Right lobe of liver (tissue), 6 donors: ENCODE measurements at regions not wholly inside any gene's neighbourhood (a gene's known extent, or its start where the extent isn't known, plus 50 kb on each side); places are given as distances from the start of the nearest gene placed in this dataset.

Experiments used
- ATAC-seq, 4 donors: fragments of 200-7000 bp; cut with Tn5 transposase; one replicate each; pipeline ENCODE4 v1.9.1; 2020; ENCODE audit warnings: mild to moderate bottlenecking in 4 of 4, moderate library complexity in 4 of 4
- DNase-seq, 3 donors: peaks; one replicate each; pipeline ENCODE4 v3.0.0-alpha.2; 2020
- H3K27ac ChIP-seq, 3 donors: fragments of 200-600 bp; one replicate each; pipeline ENCODE4 v1.8.0; 2022
- H3K27me3 ChIP-seq, 2 donors: fragments of 200-600 bp; one replicate each; pipeline ENCODE4 v1.8.0; 2022
- H3K36me3 ChIP-seq, 4 donors: fragments of 200-600 bp; sonication (generic) in 1 of 4; one replicate each; pipeline versions ENCODE4 v1.5.1 to v1.8.0; 2017 to 2022; ENCODE audit warnings: control low read depth in 1 of 4
- H3K4me1 ChIP-seq, 4 donors: fragments of 200-600 bp; sonication (generic) in 1 of 4; one replicate each; pipeline versions ENCODE4 v1.5.1 to v1.8.0; 2017 to 2022; ENCODE audit warnings: control low read depth in 1 of 4
- H3K4me3 ChIP-seq, 3 donors: fragments of 200-600 bp; one replicate each; pipeline ENCODE4 v1.8.0; 2022
- H3K9me3 ChIP-seq, 4 donors: fragments of 200-600 bp; sonication (generic) in 1 of 4; one replicate each; pipeline versions ENCODE4 v1.5.1 to v1.8.0; 2017 to 2022; ENCODE audit warnings: control low read depth in 1 of 4
- CTCF ChIP-seq, 4 donors: fragments of 200-600 bp in 3 of 4; fragments of 450-650 bp in 1 of 4; IDR thresholded peaks; one replicate each; pipeline versions ENCODE4 v1.5.1 to v1.8.0; 2016 to 2022; ENCODE audit warnings: antibody characterized with exemption in 4 of 4, mild to moderate bottlenecking in 2 of 4
- POLR2A ChIP-seq: fragments of 450-650 bp; IDR thresholded peaks from one replicate; pipeline ENCODE4 v1.6.1; 2017; ENCODE audit warnings: antibody characterized with exemption, mild to moderate bottlenecking
- WGBS: methylation state at CpG from one replicate; pipeline ENCODE4 v1.1.6; 2018; ENCODE audit warnings: low coverage, low lambda C conversion rate; ENCODE audit not compliant: insufficient coverage; ENCODE audit errors: missing lambda C conversion rate; 5-methylcytosine and 5-hydroxymethylcytosine counted together
- intact Hi-C, 2 donors: fragments of 100-400 bp; cut with DNase I; formaldehyde crosslinking; loops; one replicate each; pipeline versions ENCODE4 v1.11.2 to v1.14.1; 2022
- donor health status: DM: no; HTN: yes; CAD: no.
- donor health status: DM: no; HTN: no; CAD: no.
- donor health status: DM: no; HTN: no; CAD: no.
- donor health status: DM: no; HTN: yes; CAD: no.
- donor health status: DM: no; HTN: yes; CAD: no.

- WGBS = 50% methylated on average over 3 of the region's 3 CpGs
- ATAC-seq (no peak), DNase-seq (no peak)
- H3K9me3 ChIP-seq = no peaks in the 10 kb centered on the region
- no peaks in the 10 kb centered on the region for H3K27me3 ChIP-seq
- H3K4me1 ChIP-seq = no peaks in the 10 kb centered on the region
- no peak overlapping the region for H3K27ac ChIP-seq
- H3K36me3 ChIP-seq = no peaks in the 10 kb centered on the region
- TF ChIP-seq CTCF (IDR thresholded peaks at IDR 0.05) (no peak), POLR2A (no peak)
- intact Hi-C loops = no loop called here
- no peak overlapping the region for H3K4me3 ChIP-seq
These were observed 384.0 kb downstream of the TMA16 start for GRCh38 chr4:163878336-163879121.

DNA sequence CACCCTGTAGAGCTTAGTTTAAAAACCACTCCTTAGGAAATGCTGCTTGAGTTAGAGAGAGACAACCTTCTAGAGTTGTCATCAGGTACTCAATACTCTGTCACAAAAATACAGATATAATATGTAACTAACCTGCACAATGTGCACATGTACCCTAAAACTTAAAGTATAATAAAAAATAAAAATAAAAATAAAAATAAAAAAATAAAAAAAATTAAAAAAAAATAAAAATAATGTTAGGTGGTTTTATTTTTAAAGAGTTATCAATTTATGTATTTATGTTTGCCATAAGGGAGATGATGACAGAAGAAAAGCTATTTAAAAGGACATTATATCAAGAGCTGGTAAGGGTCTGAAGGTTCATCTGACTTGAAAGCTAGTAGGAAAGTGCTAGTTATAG is 397.9 kb downstream of the TMA16 start:
- H3K27me3 ChIP-seq = no peaks in the 10 kb centered on the region
- TF ChIP-seq CTCF (IDR thresholded peaks at IDR 0.05) (no peak), POLR2A (no peak)
- H3K36me3 ChIP-seq = no peaks in the 10 kb centered on the region
- no peak overlapping the region for H3K27ac ChIP-seq
- ATAC-seq (no peak), DNase-seq (no peak)
- intact Hi-C loops = no loop called here
- no peaks in the 10 kb centered on the region for H3K4me1 ChIP-seq
- H3K4me3 ChIP-seq = no peak overlapping the region
- no peaks in the 10 kb centered on the region for H3K9me3 ChIP-seq

- no peak for ATAC-seq
- H3K27me3 ChIP-seq = no peaks in the 10 kb centered on the region
- TF ChIP-seq CTCF (IDR thresholded peaks at IDR 0.05) = no peak
- no peak for DNase-seq
- H3K4me1 ChIP-seq = no peaks in the 10 kb centered on the region
- no peaks in the 10 kb centered on the region for H3K9me3 ChIP-seq
- H3K27ac ChIP-seq = no peak overlapping the region
- intact Hi-C loops = no loop called here
- WGBS = 35% methylated on average over 3 of the region's 3 CpGs
- H3K4me3 ChIP-seq = no peak overlapping the region
- no peaks in the 10 kb centered on the region for H3K36me3 ChIP-seq
These were observed 401.0 kb downstream of the TMA16 start for GRCh38 chr4:163895378-163896005.

DNA sequence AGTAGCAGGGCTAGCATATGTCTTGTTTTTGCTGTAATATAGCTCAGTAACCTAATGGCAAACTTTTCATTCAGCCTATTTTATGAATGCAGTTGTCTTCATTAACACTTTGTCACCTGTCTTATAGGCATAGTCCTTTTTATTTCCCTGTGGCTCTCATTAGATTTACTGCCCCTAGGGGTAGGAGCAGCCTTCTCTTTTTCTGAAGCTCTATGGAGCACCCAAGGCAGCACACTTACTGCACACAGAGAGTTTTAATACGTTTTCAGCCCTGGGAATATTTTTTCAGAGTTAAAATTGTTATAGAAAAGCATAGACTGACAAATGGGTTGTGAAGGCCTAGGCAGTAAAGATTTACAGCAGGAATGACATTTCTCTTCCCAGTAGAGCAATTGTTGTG is 406.8 kb downstream of the TMA16 start:
- DNase-seq (no peak), ATAC-seq (no peak)
- Histone ChIP-seq H3K27me3 (no peaks in the 10 kb centered on the region), H3K4me1 (no peaks in the 10 kb centered on the region), H3K36me3 (no peaks in the 10 kb centered on the region), H3K4me3 (no peak overlapping the region), H3K27ac (no peak overlapping the region), H3K9me3 (no peaks in the 10 kb centered on the region)
- WGBS = 5% methylated on average over 1 of the region's 1 CpG
- intact Hi-C loops = no loop called here
- TF ChIP-seq CTCF (IDR thresholded peaks at IDR 0.05) (no peak), POLR2A (no peak)
